ENCODE measurements at regions not wholly inside any gene's neighbourhood (a gene's known extent, or its start where the extent isn't known, plus 50 kb on each side); places are given as distances from the start of the nearest gene placed in this dataset.

DNA sequence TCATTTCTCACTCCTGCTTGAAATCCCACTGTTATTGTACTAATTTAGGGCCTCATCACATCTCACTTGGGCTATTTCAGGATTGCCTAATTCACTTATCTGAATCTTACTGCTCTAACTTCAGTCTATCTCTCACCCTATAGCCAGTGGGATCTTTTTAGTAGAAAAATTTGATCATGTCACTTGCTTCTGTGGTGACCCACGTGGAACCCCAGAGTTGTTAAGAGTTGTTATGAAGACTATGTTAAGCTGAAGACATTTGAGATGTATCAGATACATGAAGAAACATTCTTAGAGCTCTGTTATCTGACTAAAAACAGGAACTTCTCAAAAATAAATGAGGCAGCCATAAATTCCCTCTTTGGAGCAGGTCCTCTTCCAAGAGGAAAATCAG lies 1375.6 kb upstream of the TENM4 start:
- no peak for DNase-seq

DNA sequence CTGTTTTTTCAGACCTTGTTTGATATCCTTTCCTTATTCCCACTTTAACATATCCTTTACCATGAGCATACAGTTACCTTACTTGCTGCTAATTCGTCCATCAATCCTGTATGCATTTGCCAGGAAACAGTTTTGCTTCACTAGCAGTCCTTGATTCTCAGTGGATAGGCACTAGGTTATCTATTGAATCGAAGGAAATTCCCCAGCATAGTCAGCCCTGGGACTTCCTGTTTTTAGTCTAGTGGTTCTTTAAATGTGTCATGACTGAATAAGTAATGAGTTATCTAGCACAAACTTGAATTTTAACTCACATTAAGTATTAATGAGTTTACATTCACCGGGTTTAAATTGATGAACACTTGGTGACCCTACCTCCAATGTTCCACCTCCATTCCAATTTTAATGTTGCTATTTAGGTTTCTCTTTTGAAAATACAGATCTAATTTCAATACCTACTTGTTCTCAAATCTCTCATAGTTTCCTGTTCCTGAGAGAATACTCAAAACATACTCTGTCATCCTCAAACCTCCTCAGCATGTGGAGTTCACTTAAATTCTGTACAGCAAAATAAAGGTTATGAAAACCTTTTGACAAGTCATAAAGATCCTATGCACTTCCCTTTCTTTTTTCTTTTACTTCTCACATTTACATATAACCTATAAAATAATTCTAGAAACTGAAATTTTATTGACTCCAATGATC lies 1375.1 kb upstream of the TENM4 start:
- no peak for DNase-seq

DNA sequence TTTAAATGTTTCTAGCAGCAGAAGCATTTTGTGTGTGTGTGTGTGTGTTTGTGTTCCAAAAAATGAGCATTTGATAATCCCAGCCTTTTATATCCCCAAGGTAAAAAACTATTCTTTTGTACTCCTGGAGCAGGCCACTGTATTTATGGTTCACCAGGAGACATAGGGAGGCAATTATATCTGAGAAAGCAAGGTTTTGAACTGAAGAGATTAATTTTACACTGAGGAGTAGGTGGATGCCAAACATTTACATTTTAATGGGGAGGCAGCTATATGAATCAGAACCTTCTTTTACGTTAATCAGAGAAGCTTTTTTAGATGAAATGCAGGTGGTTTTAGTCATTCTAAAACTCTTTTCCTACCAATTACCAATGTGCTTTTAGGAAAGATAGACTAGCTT lies 1374.0 kb upstream of the TENM4 start:
- DNase-seq = no peak

DNA sequence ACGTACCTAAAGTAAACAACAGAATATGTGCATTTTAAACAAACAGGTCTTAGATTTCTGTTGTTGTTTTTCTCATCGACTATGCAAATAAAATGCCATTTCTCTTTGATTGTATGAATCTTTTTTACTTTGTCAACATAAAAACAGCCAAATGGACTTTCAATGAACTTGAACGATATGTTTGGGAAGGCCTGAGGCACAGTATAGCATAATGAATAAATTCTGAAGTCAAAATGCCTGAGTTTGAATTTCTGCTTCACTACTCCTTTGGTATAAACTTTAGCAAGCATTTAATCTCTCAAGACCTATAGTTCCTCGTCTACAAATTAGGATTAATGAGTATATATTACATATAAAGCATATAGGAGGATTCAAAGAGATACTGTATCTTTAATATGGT lies 1369.9 kb upstream of the TENM4 start:
- no peak for DNase-seq

DNA sequence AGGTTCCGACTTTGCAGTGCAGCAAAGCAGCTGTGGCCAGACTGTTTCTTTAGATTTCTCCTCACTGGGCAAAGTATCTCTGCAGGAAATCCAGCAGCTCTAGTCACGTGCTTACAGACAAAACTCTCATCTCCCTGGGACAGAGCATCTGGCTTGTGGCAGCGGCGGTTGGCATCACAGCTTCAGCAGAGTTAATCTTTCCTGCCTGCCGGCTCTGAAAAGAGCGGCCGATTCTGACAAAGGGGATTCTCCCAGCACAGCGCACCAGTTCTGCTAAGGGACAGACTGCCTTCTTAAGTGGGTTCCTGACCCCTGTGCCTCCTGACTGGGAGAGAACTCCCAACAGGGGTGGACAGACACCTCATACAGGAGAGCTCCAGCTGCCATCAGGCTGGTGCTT lies 1357.3 kb upstream of the TENM4 start:
- no peak for DNase-seq

DNA sequence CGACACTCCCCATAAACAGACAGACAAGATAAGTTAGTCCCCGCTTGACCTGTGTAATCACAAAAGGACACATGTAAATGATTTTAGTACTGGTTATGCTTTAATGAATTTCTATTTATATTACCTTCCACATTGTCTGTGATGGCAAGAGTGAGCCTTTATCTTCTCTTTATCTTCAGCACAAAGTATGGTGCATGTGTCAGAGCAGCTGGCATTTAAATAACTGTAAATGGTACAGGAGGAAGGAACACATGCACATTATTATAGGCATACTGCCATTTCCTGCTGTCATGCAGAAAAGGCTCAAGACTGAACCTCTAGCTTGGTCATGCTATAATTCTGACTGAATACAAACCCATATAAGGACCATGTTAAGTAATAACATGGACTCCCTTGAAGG lies 1342.7 kb upstream of the TENM4 start:
- no peak for DNase-seq

DNA sequence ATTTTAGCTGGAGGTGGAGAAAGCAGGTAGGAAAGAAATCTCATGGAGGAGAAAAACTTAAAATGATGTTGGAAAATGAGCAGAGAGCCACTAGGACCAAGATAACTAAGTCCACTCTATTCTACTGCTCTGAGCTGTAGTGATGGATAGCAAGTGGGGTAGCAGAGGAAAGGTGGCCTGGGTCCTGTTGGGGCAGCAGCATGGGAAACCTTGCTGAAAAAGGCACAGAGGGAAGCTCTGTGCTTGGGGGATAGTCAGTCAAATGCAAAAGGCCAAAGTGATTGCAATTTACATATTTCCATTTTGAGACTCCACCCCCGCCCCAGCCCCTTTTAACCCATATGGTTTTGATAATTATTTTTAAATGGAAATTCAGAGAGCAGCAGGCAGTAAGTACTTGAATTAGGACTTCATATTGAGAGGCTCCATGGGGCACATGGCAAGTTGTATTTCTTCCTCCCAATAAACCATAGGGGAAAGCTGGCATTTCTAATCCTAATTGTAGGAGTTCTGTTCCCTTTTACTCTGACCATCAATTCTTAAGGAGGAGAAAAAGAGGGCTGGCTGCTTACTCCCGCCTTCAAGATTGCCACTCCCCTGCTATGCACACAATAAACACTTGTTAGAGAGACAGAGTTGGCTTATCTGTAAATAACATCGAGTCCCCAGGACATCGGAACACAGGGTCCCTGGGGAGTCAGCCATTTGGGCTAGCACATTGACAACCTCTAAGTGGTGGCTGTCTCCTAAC lies 1341.5 kb upstream of the TENM4 start:
- DNase-seq = no peak

DNA sequence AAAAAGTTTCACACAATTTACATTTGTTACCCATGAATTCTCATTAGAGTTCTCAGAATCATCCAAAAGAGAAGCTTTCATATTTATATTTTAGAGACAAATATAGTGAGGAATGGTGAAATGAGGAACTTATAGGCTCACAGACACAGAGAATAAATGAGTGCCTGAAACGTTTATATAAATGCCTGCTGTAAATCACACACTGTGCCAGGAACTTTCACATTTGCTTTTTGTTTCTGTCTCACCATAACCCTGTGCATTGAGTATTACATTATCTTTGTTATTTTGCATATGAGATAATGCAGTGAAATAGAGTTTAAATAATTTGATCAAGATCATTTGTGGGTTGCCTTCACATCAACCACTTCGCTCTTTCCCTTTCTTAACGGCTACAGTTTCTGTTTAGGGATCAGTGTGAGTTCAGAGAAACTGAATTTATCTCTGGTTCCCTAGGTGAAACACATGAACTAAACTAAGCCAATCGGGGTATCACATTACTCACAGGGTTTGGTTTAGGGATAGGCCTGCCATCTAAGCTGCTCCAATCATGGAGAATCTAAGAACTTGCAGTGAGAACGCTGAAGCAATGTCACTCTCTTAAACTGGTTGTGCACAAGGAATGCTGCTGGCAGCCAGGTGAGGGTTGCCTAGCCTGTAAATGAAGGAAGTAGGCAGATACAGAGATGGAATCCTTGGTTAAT lies 1339.2 kb upstream of the TENM4 start:
- DNase-seq = no peak

DNA sequence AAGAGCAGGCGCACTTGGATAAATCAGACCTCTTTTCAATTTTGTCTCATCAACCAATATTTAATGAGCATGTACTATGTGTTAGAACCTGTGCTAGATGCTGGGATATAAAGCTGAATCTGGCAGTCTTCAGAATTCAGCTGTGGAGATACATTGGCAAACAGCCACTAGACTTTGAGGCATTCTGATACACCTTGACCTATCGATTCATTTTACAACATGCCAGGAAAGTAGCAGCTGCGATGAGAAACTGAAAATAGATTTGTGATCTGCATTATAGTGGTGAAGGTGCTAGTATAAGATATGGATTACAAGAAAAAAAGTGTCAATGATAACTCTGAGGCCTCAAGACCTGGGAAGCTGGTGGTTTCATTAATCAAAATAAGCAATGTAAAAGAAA lies 1338.1 kb upstream of the TENM4 start:
- no peak for DNase-seq

DNA sequence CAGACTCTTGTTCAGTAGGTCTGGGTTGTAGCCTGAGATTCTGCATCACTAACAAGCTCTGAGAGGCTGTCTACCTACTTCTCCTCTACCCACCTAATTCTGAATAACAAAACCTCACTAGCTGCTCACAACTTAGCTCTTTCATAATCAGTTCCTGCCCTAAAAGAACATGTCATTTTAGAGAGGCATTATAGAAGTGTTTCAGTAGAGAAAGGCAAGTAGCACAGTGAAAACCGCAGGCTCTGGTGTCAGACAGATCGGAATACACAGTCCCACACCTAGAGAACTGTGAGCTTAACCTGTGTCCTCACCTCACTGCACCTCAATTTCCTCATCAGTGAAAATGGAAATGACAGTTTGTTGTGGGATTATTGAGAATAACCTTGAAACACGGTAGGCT lies 1337.6 kb upstream of the TENM4 start:
- no peak for DNase-seq

DNA sequence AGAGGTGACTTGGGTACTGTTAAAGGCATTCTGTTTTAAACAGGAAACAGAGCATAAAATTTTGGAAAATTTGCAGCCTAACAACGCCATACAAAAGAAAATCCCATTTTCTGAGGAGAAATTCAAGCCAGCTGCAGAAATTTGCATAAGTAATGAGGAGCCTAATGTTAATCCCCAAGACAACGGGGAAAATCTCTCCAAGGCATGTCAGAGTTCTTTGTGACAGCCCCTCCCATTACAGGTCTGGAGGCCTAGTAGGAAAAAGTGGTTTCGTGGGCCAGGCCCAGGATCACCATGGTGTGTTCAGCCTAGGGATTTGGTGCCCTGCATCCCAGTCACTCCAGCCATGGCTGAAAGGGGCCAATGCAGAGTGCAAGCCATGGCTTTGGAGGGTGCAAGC lies 1333.1 kb upstream of the TENM4 start:
- no peak for DNase-seq

DNA sequence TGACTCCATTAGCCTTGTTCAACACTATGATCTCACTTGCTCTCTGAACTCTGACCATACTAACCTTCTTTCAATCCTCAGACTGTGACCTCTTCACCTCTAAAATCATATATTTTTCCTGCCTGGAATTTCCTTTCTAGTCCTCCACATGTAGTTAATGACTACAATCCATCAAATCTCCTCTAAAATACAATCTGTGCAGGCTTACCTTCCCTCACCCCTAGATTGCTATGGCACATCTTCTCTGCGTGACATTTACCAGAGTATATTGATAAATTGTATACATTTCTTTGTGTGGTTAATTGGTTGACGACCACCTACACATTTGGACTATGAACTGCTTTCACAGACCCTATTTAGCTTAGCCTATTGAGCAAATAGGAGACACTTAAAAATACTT lies 1330.2 kb upstream of the TENM4 start:
- no peak for DNase-seq

DNA sequence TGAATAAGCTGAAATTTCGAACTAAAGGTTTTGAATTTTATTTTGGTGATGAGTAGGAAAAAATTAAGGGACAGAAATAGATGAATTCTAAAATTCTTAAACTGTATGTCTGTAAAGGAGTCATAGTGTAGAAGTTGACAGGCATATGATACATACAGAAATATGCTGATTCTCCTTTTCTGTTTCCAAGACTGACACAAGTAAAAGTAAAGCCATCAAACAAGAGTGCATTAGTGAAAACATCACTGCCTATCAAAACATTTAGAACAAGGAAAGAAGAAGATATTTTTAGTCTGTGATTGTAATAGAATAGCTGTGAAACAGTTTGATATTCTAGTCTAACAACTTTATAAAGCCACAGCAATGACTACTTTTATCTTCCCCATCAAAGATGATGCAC lies 1318.0 kb upstream of the TENM4 start:
- DNase-seq = no peak

DNA sequence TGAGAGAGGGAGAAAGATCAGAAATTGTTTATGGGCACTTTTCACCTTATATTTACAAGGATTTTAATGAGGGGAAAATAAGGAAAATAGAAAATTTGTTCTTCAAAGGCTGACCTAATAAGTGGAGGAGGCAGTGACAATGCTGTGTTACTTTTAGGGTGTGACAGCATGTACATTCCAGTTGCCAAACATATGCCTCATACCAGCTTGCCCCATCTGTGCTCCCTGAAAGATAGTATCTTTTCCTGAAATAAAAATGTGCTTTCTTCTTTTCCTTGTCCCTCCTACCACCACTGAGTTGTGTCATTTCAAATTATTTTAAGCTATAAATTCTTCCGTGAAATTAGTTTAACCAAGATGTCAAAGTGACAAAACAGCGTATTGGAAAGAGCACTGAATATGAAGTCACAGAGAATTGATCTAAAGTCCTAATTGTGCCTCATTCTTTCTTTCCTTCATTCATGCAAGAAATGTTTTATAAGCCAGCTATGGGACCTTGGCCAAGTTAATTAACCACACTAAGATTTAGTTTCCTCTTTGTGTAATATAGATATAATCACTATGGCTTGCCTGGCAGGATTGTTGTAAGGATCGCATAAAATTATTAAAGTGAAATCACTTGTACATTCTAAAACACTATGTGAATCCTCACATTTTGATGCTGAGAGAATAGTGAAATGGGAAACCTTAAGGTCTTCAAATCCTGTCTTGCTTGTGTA lies 1307.5 kb upstream of the TENM4 start:
- no peak for DNase-seq

DNA sequence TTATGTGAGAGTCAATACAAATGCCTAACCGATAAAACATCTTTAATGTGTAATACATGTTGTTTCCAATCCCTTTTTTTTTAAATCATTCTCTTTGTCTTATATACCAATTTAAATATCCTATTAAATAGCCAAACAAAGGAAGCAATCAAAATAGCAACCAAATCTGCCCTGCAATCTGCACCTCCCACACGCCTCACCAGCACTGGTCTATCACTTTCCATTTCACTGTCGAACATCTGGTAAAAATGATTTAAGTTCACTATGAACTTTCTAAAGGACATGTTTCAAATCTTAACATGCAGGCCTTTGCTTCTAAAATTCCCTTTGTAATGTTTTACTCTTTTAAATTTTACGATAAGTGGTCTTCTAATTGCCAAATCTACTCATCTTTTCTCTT lies 1305.5 kb upstream of the TENM4 start:
- DNase-seq = no peak

DNA sequence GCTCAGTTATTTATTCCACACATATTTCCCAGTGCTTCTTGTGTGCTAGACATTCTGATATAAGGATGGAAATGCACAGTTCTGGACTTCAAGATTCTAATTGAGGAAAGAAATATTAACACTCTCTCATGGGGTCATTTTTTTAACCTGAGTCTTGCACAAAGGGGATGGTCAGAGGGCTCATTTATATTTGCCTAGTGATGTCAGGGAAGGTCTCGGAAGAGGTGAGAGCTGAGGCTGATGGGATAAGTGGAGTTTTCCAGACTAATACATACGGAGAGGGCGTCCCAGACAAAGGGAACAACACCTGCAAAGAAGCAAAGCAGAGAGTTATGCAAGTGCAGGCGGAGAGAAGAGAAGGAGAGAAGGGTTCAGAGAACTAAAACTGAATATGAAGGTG lies 1304.6 kb upstream of the TENM4 start:
- no peak for DNase-seq

DNA sequence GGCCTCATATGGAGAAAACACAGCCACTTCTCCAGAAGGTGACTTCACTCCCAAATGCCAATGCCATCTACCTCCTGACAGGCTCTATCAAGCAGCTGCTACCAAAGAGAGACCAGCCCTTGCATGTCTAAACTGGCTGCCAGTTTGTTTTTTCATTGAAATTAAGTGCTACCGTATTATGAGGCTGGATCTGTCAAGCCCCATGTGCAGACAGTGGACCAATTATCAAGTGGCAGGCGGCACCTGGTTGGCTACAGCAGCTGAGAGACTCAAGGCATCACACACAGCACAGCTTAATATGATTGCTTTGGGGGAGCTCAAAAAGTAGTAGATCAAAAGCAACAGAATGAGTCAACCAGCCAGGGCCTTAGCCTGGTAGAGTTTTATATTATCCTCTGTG lies 1293.0 kb upstream of the TENM4 start:
- DNase-seq = no peak

DNA sequence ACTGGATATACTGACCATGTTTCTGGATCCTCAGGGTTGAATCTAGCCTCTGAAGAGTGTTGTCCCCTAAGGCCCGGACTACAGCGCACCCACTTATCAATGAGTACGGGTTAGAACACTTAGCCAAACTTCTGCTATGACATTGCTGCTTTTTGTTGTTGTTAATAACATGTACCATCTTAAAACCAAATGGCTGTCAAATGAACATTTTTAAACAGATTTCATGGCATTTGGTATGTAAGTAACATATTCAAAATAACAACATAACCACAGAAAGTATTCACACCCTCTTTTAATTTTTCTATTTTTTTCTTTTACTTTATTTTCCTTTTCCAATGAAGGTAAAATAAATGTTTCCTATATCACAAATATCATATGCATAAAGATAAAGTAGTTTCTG lies 1292.5 kb upstream of the TENM4 start:
- no peak for DNase-seq

DNA sequence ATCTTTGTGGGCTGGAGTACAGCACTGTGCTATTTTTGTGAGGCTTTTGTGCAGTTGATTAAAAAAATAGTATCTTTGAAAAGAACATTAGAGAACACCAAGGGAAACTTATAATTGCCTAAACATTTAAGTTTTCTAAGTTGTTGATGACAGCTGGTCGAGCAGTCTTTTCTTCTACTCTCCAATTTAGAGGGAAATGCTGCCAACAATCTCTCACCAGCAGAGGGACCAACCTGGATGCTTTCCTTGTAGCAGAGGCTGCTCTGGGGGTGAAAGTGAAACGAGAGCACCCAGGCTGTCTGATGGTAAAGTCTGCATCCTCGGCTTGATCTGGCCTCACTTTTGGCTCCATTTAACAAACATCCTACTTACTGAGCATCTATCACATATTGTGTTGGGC lies 1286.5 kb upstream of the TENM4 start:
- DNase-seq = no peak

DNA sequence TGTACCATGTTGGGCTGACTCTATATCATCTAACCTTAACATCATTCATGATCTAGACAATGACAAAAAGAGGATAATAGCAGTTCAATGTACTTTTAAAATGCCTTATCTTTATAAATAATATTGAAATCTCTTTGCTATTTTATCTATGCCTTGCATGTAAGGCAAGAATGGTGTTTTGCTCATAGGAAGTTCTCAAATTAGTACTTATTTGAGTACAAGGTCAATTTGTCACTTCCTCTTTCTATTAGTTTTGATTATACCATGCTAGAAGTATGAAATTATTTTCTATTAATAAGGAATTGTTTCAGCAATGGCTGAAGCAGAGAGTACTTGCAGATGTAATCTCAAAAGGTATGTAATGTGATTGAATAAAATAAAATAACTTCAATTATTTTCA lies 1285.4 kb upstream of the TENM4 start:
- no peak for DNase-seq

DNA sequence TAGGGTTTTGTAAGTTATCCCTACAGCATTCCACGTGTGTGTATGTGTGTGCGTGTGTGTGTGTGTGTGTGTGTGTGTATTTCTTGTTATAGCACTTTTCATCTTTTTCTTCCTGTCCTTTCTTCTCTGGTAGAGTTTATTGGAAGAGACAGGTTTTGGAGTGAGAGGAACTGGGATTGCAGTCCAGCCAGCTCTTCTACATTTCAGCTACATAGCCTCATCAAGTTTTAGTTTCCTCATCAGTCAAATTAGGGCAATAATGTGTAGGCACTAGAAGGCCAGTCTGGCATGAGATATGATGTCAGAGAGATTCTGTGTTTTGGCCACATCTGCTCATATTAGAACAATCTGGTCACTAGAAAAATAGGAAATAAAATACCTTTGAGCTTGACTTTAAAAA lies 1283.5 kb upstream of the TENM4 start:
- no peak for DNase-seq

DNA sequence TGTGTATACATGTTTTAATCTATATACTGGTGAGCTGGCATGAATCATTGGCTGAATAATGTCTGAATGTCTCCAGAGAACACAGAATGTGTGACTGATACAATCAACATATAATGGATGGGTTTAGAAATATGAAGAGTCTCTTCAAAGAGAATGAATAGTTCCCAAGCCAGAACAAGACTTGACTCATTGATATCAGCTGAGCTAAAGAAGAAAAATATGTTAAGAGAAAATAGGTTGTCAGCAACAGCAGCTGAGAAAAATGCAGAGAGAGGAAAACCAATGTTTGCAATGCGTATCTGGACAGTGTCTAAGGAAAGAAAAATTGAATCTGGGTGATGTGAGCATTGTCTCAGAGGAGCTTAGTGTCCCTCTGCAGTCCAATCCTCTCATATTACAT lies 1281.8 kb upstream of the TENM4 start:
- DNase-seq = no peak

DNA sequence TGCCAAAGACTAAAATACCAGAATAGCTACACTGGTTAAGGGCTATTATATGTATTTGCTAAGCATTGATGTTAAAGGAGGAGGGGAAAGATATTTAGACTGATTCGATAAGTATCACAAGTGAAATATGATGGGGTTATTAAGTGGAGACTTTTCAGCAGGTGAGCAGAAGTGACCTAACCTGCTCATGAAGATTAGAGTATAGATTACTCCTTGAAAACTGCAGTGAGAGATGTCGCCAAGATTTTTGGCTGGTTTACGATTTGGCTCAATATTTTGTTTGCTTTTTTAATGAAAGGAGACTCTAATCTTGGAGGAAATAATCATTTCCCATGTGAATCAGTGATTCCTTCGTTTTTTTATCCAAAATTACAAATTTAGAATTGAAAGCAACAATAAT lies 1279.5 kb upstream of the TENM4 start:
- DNase-seq = no peak

DNA sequence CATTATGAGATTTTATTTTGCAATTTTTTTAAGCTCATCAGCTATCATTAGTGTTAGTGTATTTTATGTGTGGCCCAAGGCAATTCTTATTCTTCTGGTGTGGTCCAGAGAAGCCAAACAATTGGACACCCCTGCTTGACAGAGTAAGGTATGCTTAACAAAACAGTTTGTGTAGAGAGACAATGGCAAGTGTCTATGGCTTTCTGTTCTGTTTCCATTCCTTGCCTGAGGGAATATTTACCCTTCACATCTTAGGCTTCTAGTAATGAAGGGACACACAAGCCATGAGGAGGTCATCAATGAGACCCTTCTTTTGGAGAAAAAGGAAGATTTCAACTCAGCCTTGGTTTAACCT lies 1278.4 kb upstream of the TENM4 start:
- no peak for DNase-seq
